Ascending aorta (tissue), 2 donors: ENCODE measurements at regions not wholly inside any gene's neighbourhood (a gene's known extent, or its start where the extent isn't known, plus 50 kb on each side); places are given as distances from the start of the nearest gene placed in this dataset.

Source experiments
- DNase-seq, 2 donors: peaks; one replicate each; pipeline ENCODE4 v3.0.0-alpha.2; 2019; ENCODE audit warnings: low spot score in 2 of 2
- H3K27ac ChIP-seq, 2 donors: fragments of 200-600 bp; sonication (generic); one replicate each; pipeline ENCODE4 v1.5.1; 2016 to 2017; ENCODE audit warnings: mild to moderate bottlenecking in 1 of 2
- H3K27me3 ChIP-seq: fragments of 200-600 bp; sonication (generic); one replicate; pipeline ENCODE4 v1.5.1; 2017
- H3K36me3 ChIP-seq, 2 donors: fragments of 200-600 bp; sonication (generic); one replicate each; pipeline ENCODE4 v1.5.1; 2016
- H3K4me1 ChIP-seq, 2 donors: fragments of 200-600 bp; sonication (generic); one replicate each; pipeline ENCODE4 v1.5.1; 2016 to 2017; ENCODE audit warnings: mild to moderate bottlenecking in 1 of 2
- H3K4me3 ChIP-seq, 2 donors: fragments of 200-600 bp; sonication (generic); one replicate each; pipeline ENCODE4 v1.5.1; 2016 to 2017; ENCODE audit warnings: mild to moderate bottlenecking in 1 of 2
- H3K9me3 ChIP-seq, 2 donors: fragments of 200-600 bp; sonication (generic); one replicate each; pipeline ENCODE4 v1.5.1; 2016
- intact Hi-C: fragments of 100-400 bp; cut with DNase I; formaldehyde crosslinking; loops from one replicate; pipeline ENCODE4 v1.15.1; 2023
- TF ChIP-seq, protein P1 (sequence below), 3 experiments: fragments of 200-600 bp in 2 of 3; fragments of 450-650 bp in 1 of 3; sonication (generic) in 2 of 3; IDR thresholded peaks; one replicate each; pipeline ENCODE4 v1.5.1; 2016 to 2019; ENCODE audit warnings: antibody characterized with exemption in 3 of 3, mild to moderate bottlenecking in 1 of 3, moderate library complexity in 1 of 3

DNA sequence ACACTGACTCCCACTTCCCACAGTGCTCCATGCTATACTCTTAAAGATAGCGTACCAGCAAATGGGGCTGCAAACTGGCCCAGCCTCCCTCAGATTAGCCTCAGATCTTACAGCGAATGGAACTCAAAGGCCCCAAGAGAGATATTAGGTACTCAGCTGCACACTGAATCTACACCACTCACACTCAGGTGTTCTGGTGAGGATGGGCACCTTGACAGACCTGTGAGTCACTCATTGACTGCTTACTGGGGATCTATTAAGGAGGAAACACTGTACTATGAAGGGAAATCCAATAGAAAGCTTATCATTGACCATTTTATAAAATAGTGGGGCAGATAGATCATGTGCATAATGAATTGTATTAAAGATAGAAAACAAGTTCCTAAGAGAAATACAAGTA lies 164.3 kb upstream of the ATP1B1 start:
- no peak overlapping the region for H3K4me3 ChIP-seq

DNA sequence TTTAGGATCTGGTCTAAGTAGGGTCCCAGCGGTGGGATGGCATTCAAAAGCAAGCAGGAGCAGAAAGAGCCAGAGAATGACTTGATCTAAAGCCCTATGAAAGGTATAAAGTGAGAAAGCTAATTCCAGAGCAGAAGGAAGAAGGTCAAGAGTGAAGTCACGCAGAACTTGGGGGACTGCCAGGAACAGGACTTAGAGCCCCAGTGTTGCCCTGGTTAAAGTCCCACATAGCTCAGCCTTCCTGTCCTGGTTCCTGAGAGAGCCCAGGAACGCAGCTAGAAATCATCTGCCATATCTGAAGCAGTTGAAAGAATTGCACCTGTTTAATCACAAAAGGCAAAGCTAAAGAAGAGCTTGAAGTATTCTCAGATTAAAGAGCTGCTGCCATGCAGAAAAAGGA lies 160.6 kb upstream of the ATP1B1 start:
- H3K9me3 ChIP-seq, result no peaks in the 10 kb centered on the region
- no peak overlapping the region for H3K4me3 ChIP-seq
- H3K36me3 ChIP-seq, result no peaks in the 10 kb centered on the region
- intact Hi-C loops, result no loop called here
- TF ChIP-seq, protein P1, sequence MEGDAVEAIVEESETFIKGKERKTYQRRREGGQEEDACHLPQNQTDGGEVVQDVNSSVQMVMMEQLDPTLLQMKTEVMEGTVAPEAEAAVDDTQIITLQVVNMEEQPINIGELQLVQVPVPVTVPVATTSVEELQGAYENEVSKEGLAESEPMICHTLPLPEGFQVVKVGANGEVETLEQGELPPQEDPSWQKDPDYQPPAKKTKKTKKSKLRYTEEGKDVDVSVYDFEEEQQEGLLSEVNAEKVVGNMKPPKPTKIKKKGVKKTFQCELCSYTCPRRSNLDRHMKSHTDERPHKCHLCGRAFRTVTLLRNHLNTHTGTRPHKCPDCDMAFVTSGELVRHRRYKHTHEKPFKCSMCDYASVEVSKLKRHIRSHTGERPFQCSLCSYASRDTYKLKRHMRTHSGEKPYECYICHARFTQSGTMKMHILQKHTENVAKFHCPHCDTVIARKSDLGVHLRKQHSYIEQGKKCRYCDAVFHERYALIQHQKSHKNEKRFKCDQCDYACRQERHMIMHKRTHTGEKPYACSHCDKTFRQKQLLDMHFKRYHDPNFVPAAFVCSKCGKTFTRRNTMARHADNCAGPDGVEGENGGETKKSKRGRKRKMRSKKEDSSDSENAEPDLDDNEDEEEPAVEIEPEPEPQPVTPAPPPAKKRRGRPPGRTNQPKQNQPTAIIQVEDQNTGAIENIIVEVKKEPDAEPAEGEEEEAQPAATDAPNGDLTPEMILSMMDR (IDR thresholded peaks at IDR 0.05), result no peak
- H3K4me1 ChIP-seq, result peaks cover 3 to 5% of the 10 kb centered on the region in 2 donors
- H3K27ac ChIP-seq, result peak overlapping the region; percentile 39 to 60
- peak in 1 of 2 donors; percentile 68 for DNase-seq
- no peaks in the 10 kb centered on the region for H3K27me3 ChIP-seq

More for the DNA sequence above, 164.3 kb upstream of the ATP1B1 start:
- H3K27ac ChIP-seq, result no peak overlapping the region
- intact Hi-C loops, result no loop called here
- H3K9me3 ChIP-seq, result no peaks in the 10 kb centered on the region
- no peaks in the 10 kb centered on the region for H3K27me3 ChIP-seq
- no peaks in the 10 kb centered on the region for H3K36me3 ChIP-seq
- DNase-seq, result no peak
- TF ChIP-seq, protein P1 (IDR thresholded peaks at IDR 0.05), result no peak
- peaks cover 3 to 5% of the 10 kb centered on the region in 2 donors for H3K4me1 ChIP-seq

DNA sequence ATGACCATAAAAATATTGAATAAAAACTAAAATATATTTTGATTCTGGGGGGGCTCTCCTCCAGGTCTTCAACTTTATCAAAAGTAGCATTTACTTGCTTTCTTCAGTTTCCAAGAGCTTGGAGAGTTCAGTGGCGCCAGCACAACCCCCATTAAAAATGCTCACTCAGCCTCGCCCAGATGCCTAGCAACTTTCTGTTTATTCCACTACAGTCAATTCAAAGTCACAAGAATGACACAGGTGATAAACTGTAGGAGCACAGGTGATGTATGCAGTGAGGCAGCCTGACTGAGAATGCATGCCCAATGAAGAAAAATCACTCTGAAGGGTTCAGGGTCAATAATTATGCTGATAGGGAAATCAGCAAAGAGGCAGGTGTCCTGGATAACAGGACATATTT lies 159.4 kb upstream of the ATP1B1 start:
- intact Hi-C loops, result no loop called here
- Histone ChIP-seq H3K9me3 (no peaks in the 10 kb centered on the region), H3K4me1 (peaks cover 3 to 5% of the 10 kb centered on the region in 2 donors), H3K27me3 (no peaks in the 10 kb centered on the region), H3K36me3 (no peaks in the 10 kb centered on the region), H3K4me3 (no peak overlapping the region), H3K27ac (no peak overlapping the region)
- DNase-seq, result no peak
- TF ChIP-seq, protein P1 (IDR thresholded peaks at IDR 0.05), result no peak

DNA sequence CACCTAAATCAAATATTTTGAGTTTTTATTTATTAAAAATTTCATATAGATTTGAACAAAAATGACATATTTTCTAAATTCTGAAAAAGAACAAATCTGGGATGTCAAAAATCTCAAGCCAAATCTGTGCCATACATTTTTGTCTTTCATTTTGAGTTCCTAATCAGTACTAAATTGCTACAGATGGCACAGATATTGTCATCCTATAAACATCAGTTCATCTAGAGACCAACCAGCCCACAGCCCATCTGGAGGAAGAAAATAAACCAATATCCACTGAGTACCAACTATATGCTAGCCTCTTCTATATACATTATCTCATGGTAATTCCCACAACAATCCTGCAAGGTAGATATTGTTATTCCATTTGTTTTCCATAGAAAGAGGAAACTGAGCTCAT lies 156.8 kb upstream of the ATP1B1 start:
- no peaks in the 10 kb centered on the region for H3K36me3 ChIP-seq
- no peak overlapping the region for H3K4me3 ChIP-seq
- H3K9me3 ChIP-seq, result no peaks in the 10 kb centered on the region
- intact Hi-C loops, result no loop called here
- no peak overlapping the region for H3K27ac ChIP-seq
- DNase-seq, result no peak
- H3K4me1 ChIP-seq, result peaks cover 3 to 5% of the 10 kb centered on the region in 2 donors
- no peaks in the 10 kb centered on the region for H3K27me3 ChIP-seq
- TF ChIP-seq, protein P1 (IDR thresholded peaks at IDR 0.05), result no peak

DNA sequence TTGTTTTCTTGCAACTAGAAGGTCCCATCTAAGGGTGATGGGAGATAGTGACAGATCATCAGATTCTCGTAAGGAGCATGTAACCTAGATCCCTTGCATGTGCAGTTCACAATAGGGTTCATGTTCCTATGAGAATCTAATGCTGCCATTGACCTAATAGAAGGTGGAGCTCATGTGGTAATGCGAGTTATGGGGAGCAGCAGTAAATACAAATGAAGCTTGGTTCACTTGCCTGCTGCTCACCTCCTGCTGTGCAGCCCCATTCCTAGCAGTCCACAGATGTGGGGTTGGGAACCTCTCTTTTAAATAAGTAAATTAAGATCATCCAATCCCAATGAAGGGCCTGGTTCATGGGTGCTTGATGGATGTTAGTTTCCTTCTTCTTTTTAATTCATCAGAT lies 148.7 kb upstream of the ATP1B1 start:
- Histone ChIP-seq H3K27me3 (no peaks in the 10 kb centered on the region), H3K4me1 (no peaks in the 10 kb centered on the region), H3K9me3 (no peaks in the 10 kb centered on the region), H3K36me3 (no peaks in the 10 kb centered on the region), H3K27ac (no peak overlapping the region), H3K4me3 (no peak overlapping the region)
- TF ChIP-seq, protein P1 (IDR thresholded peaks at IDR 0.05), result no peak
- no peak for DNase-seq
- intact Hi-C loops, result no loop called here
